ENCODE measurements at regions not wholly inside any gene's neighbourhood (a gene's known extent, or its start where the extent isn't known, plus 50 kb on each side); places are given as distances from the start of the nearest gene placed in this dataset.

DNA sequence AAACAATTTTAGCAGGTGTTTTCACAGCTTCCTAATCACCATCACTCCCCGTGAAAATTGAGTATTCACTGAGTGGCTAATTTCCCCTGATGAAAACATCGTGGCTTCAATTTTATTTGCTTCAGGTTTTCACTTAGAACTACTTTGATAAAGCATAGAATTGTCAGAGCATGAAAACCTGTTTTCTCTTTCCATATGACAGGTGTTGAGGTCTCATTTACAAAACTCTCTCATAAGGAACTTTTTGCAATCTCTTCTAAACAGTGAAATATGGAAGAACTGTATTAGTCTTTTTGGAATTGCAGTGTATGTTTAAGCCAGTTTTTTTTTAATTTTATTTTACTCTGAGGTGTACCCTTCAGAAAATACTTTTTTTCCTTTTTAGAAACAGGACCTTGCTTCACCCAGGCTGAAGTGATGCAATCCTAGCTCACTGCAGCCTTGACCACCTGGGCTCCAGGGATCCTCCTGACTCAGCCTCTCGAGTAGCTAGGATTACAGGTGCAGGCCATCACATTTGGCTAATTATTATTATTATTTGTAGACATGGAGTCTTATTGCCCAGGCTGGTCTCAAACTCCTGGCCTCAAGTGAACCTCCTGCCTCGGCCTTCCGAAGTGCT lies 111.2 kb upstream of the RAPGEF2 start:
- ChIA-PET SMC1A (ENCODE audit: uncharacterized antibody, unreplicated experiment) (interaction anchor here (0.9 to 1.6 kb wide), 5 partner anchors 25 to 152 kb away, joined by 3 to 4 read pairs (median 3); no protein-coding TSS in a partner anchor), CTCF (interaction anchor here (1.3 kb wide), 1 partner anchor 15 kb away, joined by 3 read pairs; no protein-coding TSS in a partner anchor), POLR2A (no interaction called here), RAD21 (ENCODE audit: unreplicated experiment) (interaction anchor here (2.0 kb wide), 1 partner anchor 25 kb away, joined by 6 read pairs; no protein-coding TSS in a partner anchor)
- Histone ChIP-seq H3K4me2 (ENCODE audit: control insufficient read depth, insufficient read depth) (peak overlapping the region; percentile 9; the same call in 1 of the 2 replicates), H3K27me3 (replicated peaks in 1 of 2; ENCODE audit: control insufficient read depth in 2 of 2, insufficient read depth in 2 of 2, low read length in 1 of 2) (no peaks in the 10 kb centered on the region), H3K9me3 (replicated peaks; ENCODE audit: control insufficient read depth, insufficient read depth, low read length) (no peaks in the 10 kb centered on the region), H3K4me3 (no peak overlapping the region), H3K36me3 (ENCODE audit: control insufficient read depth in 2 of 2, insufficient read depth in 2 of 2, low read length in 1 of 2) (no peaks in the 10 kb centered on the region), H3K27ac (ENCODE audit: control insufficient read depth, insufficient read depth) (no peak overlapping the region), H3K79me2 (ENCODE audit: control insufficient read depth, insufficient read depth, low read length) (no peaks in the 10 kb centered on the region), H3K9ac (ENCODE audit: control insufficient read depth, insufficient read depth, low read length) (no peak overlapping the region), H2AFZ (ENCODE audit: control insufficient read depth, low read depth, low read length) (no peak overlapping the region; the same call in 1 of the 2 replicates), H3K4me1 (ENCODE audit: control insufficient read depth, insufficient read depth, low read length) (peaks cover 5% of the 10 kb centered on the region; the same call in 1 of the 2 replicates), H4K20me1 (ENCODE audit: control insufficient read depth, insufficient read depth) (no peaks in the 10 kb centered on the region)
- no peak; the same call in 2 of the 3 replicates for ATAC-seq
- WGBS (ENCODE audit: insufficient coverage, insufficient replicate concordance, low lambda C conversion rate, missing lambda C conversion rate), result 41% methylated on average over 5 of the region's 5 CpGs
- intact Hi-C loops (cut with micrococcal nuclease; ENCODE audit: unreplicated experiment) (no loop called here), in situ Hi-C loops (cut with MboI) (no loop called here)
- FAIRE-seq, result no peak
- DNase-seq (ENCODE audit: low read depth, low spot score), result no peak
- no TSS peak for BruUV-seq (replicated peaks)
- TF ChIP-seq KLF5 (IDR thresholded peaks at IDR 0.05; ENCODE audit: partially characterized antibody), result no peak

DNA sequence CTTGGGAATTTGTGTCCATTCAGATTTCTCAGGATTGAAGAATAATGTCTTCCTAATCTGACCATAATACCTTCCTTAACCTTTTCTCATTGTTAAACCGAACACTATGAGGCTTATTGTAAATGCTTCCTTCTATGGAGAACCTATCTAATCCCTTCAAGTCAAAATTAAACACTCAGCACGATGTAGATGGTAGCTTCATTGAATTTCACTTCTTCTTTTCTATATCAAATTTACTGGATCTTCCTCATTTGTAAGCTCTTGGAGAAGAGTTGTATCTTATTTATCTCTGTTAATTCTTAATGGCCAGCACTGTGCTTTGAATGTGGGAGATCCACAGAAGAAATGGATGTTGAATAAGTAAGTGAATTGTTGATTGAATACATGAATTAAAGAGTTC lies 109.0 kb upstream of the RAPGEF2 start:
- Histone ChIP-seq H2AFZ (ENCODE audit: control insufficient read depth, low read depth, low read length) (no peak overlapping the region), H3K27ac (ENCODE audit: control insufficient read depth, insufficient read depth) (no peak overlapping the region), H3K9me3 (replicated peaks; ENCODE audit: control insufficient read depth, insufficient read depth, low read length) (no peaks in the 10 kb centered on the region), H3K36me3 (ENCODE audit: control insufficient read depth in 2 of 2, insufficient read depth in 2 of 2, low read length in 1 of 2) (no peaks in the 10 kb centered on the region), H3K4me2 (ENCODE audit: control insufficient read depth, insufficient read depth) (no peak overlapping the region), H3K79me2 (ENCODE audit: control insufficient read depth, insufficient read depth, low read length) (no peaks in the 10 kb centered on the region), H3K9ac (ENCODE audit: control insufficient read depth, insufficient read depth, low read length) (no peak overlapping the region), H3K4me1 (ENCODE audit: control insufficient read depth, insufficient read depth, low read length) (peaks cover 5% of the 10 kb centered on the region; the same call in 1 of the 2 replicates), H4K20me1 (ENCODE audit: control insufficient read depth, insufficient read depth) (no peaks in the 10 kb centered on the region), H3K27me3 (replicated peaks in 1 of 2; ENCODE audit: control insufficient read depth in 2 of 2, insufficient read depth in 2 of 2, low read length in 1 of 2) (no peaks in the 10 kb centered on the region), H3K4me3 (no peak overlapping the region)
- SMC1A ChIA-PET (ENCODE audit: uncharacterized antibody, unreplicated experiment), result interaction anchor here (1.4 kb wide), 1 partner anchor 24 kb away, joined by 3 read pairs; no protein-coding TSS in a partner anchor
- no TSS peak for BruUV-seq (replicated peaks)
- intact Hi-C loops (cut with micrococcal nuclease; ENCODE audit: unreplicated experiment) (no loop called here), in situ Hi-C loops (cut with MboI) (no loop called here)
- 30% methylated on average over 2 of the region's 2 CpGs for WGBS (ENCODE audit: insufficient coverage, insufficient replicate concordance, low lambda C conversion rate, missing lambda C conversion rate)
- CTCF ChIA-PET, result no interaction called here
- TF ChIP-seq, protein P1, sequence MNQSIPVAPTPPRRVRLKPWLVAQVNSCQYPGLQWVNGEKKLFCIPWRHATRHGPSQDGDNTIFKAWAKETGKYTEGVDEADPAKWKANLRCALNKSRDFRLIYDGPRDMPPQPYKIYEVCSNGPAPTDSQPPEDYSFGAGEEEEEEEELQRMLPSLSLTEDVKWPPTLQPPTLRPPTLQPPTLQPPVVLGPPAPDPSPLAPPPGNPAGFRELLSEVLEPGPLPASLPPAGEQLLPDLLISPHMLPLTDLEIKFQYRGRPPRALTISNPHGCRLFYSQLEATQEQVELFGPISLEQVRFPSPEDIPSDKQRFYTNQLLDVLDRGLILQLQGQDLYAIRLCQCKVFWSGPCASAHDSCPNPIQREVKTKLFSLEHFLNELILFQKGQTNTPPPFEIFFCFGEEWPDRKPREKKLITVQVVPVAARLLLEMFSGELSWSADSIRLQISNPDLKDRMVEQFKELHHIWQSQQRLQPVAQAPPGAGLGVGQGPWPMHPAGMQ (IDR thresholded peaks at IDR 0.05; ENCODE audit: borderline replicate concordance), result no peak
- DNase-seq (ENCODE audit: low read depth, low spot score) (no peak), FAIRE-seq (no peak), ATAC-seq (no peak)
- POLR2A ChIA-PET, result no interaction called here
- RAD21 ChIA-PET (ENCODE audit: unreplicated experiment), result no interaction called here
